ENCODE measurements at regions not wholly inside any gene's neighbourhood (a gene's known extent, or its start where the extent isn't known, plus 50 kb on each side); places are given as distances from the start of the nearest gene placed in this dataset.
"Not testable (repeated sequence)": the region's sequence is repeated elsewhere in the genome, so short reads cannot be mapped to it uniquely, and the experiment has no call there.

- no peak overlapping the region for H3K9ac ChIP-seq (ENCODE audit: low read depth, low read length)
- H3K36me3 ChIP-seq (ENCODE audit: control insufficient read depth, insufficient read depth, low read length), result no peaks in the 10 kb centered on the region
- H3K4me1 ChIP-seq (ENCODE audit: control insufficient read depth, insufficient read depth, low read length), result no peaks in the 10 kb centered on the region
- H3K27me3 ChIP-seq (ENCODE audit: control insufficient read depth, insufficient read depth, low read length), result no peaks in the 10 kb centered on the region
- H3K27ac ChIP-seq (ENCODE audit: low read depth, low read length), result no peak overlapping the region
- H3K4me3 ChIP-seq (ENCODE audit: low read depth, low read length), result no peak overlapping the region
- H3K9me3 ChIP-seq (ENCODE audit: control insufficient read depth, insufficient read depth, low read length), result no peaks in the 10 kb centered on the region
Observed at GRCh38 chr1:213613549-213613948, 374.2 kb upstream of the PROX1 start.

GRCh38 chr1:213615226-213615916 is 372.4 kb upstream of the PROX1 start:
- H3K4me1 ChIP-seq (ENCODE audit: control insufficient read depth, insufficient read depth, low read length), result no peaks in the 10 kb centered on the region
- H3K9ac ChIP-seq (ENCODE audit: low read depth, low read length), result no peak overlapping the region
- no peak overlapping the region for H3K27ac ChIP-seq (ENCODE audit: low read depth, low read length)
- no peak overlapping the region for H3K4me3 ChIP-seq (ENCODE audit: low read depth, low read length)
- H3K9me3 ChIP-seq (ENCODE audit: control insufficient read depth, insufficient read depth, low read length), result no peaks in the 10 kb centered on the region
- H3K27me3 ChIP-seq (ENCODE audit: control insufficient read depth, insufficient read depth, low read length), result no peaks in the 10 kb centered on the region
- no peaks in the 10 kb centered on the region for H3K36me3 ChIP-seq (ENCODE audit: control insufficient read depth, insufficient read depth, low read length)

GRCh38 chr1:213617133-213617532 is 370.6 kb upstream of the PROX1 start:
- Histone ChIP-seq H3K9ac (ENCODE audit: low read depth, low read length) (no peak overlapping the region), H3K36me3 (ENCODE audit: control insufficient read depth, insufficient read depth, low read length) (no peaks in the 10 kb centered on the region), H3K27me3 (ENCODE audit: control insufficient read depth, insufficient read depth, low read length) (no peaks in the 10 kb centered on the region), H3K27ac (ENCODE audit: low read depth, low read length) (no peak overlapping the region), H3K4me1 (ENCODE audit: control insufficient read depth, insufficient read depth, low read length) (no peaks in the 10 kb centered on the region), H3K9me3 (ENCODE audit: control insufficient read depth, insufficient read depth, low read length) (no peaks in the 10 kb centered on the region), H3K4me3 (ENCODE audit: low read depth, low read length) (no peak overlapping the region)

GRCh38 chr1:213618094-213618493 is 369.7 kb upstream of the PROX1 start:
- H3K27me3 ChIP-seq (ENCODE audit: control insufficient read depth, insufficient read depth, low read length), result no peaks in the 10 kb centered on the region
- H3K4me3 ChIP-seq (ENCODE audit: low read depth, low read length), result no peak overlapping the region
- no peaks in the 10 kb centered on the region for H3K9me3 ChIP-seq (ENCODE audit: control insufficient read depth, insufficient read depth, low read length)
- no peak overlapping the region for H3K27ac ChIP-seq (ENCODE audit: low read depth, low read length)
- no peak overlapping the region for H3K9ac ChIP-seq (ENCODE audit: low read depth, low read length)
- no peaks in the 10 kb centered on the region for H3K36me3 ChIP-seq (ENCODE audit: control insufficient read depth, insufficient read depth, low read length)
- H3K4me1 ChIP-seq (ENCODE audit: control insufficient read depth, insufficient read depth, low read length), result no peaks in the 10 kb centered on the region

- Histone ChIP-seq H3K9ac (ENCODE audit: low read depth, low read length) (no peak overlapping the region), H3K27ac (ENCODE audit: low read depth, low read length) (no peak overlapping the region), H3K4me1 (ENCODE audit: control insufficient read depth, insufficient read depth, low read length) (no peaks in the 10 kb centered on the region), H3K27me3 (ENCODE audit: control insufficient read depth, insufficient read depth, low read length) (no peaks in the 10 kb centered on the region), H3K36me3 (ENCODE audit: control insufficient read depth, insufficient read depth, low read length) (no peaks in the 10 kb centered on the region), H3K9me3 (ENCODE audit: control insufficient read depth, insufficient read depth, low read length) (no peaks in the 10 kb centered on the region), H3K4me3 (ENCODE audit: low read depth, low read length) (no peak overlapping the region)
Observed at GRCh38 chr1:213619026-213619425, 368.7 kb upstream of the PROX1 start.

- no peaks in the 10 kb centered on the region for H3K27me3 ChIP-seq (ENCODE audit: control insufficient read depth, insufficient read depth, low read length)
- no peak overlapping the region for H3K9ac ChIP-seq (ENCODE audit: low read depth, low read length)
- no peaks in the 10 kb centered on the region for H3K36me3 ChIP-seq (ENCODE audit: control insufficient read depth, insufficient read depth, low read length)
- H3K4me3 ChIP-seq (ENCODE audit: low read depth, low read length), result no peak overlapping the region
- H3K9me3 ChIP-seq (ENCODE audit: control insufficient read depth, insufficient read depth, low read length), result no peaks in the 10 kb centered on the region
- H3K27ac ChIP-seq (ENCODE audit: low read depth, low read length), result no peak overlapping the region
- H3K4me1 ChIP-seq (ENCODE audit: control insufficient read depth, insufficient read depth, low read length), result no peaks in the 10 kb centered on the region
Observed at GRCh38 chr1:213621077-213621476, 366.7 kb upstream of the PROX1 start.

GRCh38 chr1:213622365-213623063 is 365.3 kb upstream of the PROX1 start:
- no peak overlapping the region for H3K27ac ChIP-seq (ENCODE audit: low read depth, low read length)
- H3K4me1 ChIP-seq (ENCODE audit: control insufficient read depth, insufficient read depth, low read length), result no peaks in the 10 kb centered on the region
- no peaks in the 10 kb centered on the region for H3K9me3 ChIP-seq (ENCODE audit: control insufficient read depth, insufficient read depth, low read length)
- no peaks in the 10 kb centered on the region for H3K27me3 ChIP-seq (ENCODE audit: control insufficient read depth, insufficient read depth, low read length)
- H3K9ac ChIP-seq (ENCODE audit: low read depth, low read length), result no peak overlapping the region
- H3K4me3 ChIP-seq (ENCODE audit: low read depth, low read length), result no peak overlapping the region
- no peaks in the 10 kb centered on the region for H3K36me3 ChIP-seq (ENCODE audit: control insufficient read depth, insufficient read depth, low read length)

- Histone ChIP-seq H3K27me3 (ENCODE audit: control insufficient read depth, insufficient read depth, low read length) (no peaks in the 10 kb centered on the region), H3K36me3 (ENCODE audit: control insufficient read depth, insufficient read depth, low read length) (no peaks in the 10 kb centered on the region), H3K4me1 (ENCODE audit: control insufficient read depth, insufficient read depth, low read length) (no peaks in the 10 kb centered on the region), H3K27ac (ENCODE audit: low read depth, low read length) (no peak overlapping the region), H3K9ac (ENCODE audit: low read depth, low read length) (no peak overlapping the region), H3K4me3 (ENCODE audit: low read depth, low read length) (no peak overlapping the region), H3K9me3 (ENCODE audit: control insufficient read depth, insufficient read depth, low read length) (no peaks in the 10 kb centered on the region)
Observed at GRCh38 chr1:213623064-213623581, 364.6 kb upstream of the PROX1 start.

GRCh38 chr1:213623862-213624261 is 363.9 kb upstream of the PROX1 start:
- Histone ChIP-seq H3K36me3 (ENCODE audit: control insufficient read depth, insufficient read depth, low read length) (no peaks in the 10 kb centered on the region), H3K4me3 (ENCODE audit: low read depth, low read length) (no peak overlapping the region), H3K9ac (ENCODE audit: low read depth, low read length) (no peak overlapping the region)

GRCh38 chr1:213636778-213637177 is 351.0 kb upstream of the PROX1 start:
- H3K9ac ChIP-seq (ENCODE audit: low read depth, low read length); H3K36me3 ChIP-seq (ENCODE audit: control insufficient read depth, insufficient read depth, low read length); H3K27ac ChIP-seq (ENCODE audit: low read depth, low read length); H3K27me3 ChIP-seq (ENCODE audit: control insufficient read depth, insufficient read depth, low read length); H3K4me1 ChIP-seq (ENCODE audit: control insufficient read depth, insufficient read depth, low read length); H3K9me3 ChIP-seq (ENCODE audit: control insufficient read depth, insufficient read depth, low read length); H3K4me3 ChIP-seq (ENCODE audit: low read depth, low read length): not testable (repeated sequence)

More at GRCh38 chr1:213623862-213624261, 363.9 kb upstream of the PROX1 start:
- Histone ChIP-seq H3K27me3 (ENCODE audit: control insufficient read depth, insufficient read depth, low read length) (no peaks in the 10 kb centered on the region), H3K27ac (ENCODE audit: low read depth, low read length) (no peak overlapping the region), H3K9me3 (ENCODE audit: control insufficient read depth, insufficient read depth, low read length) (no peaks in the 10 kb centered on the region), H3K4me1 (ENCODE audit: control insufficient read depth, insufficient read depth, low read length) (no peaks in the 10 kb centered on the region)

- H3K36me3 ChIP-seq (ENCODE audit: control insufficient read depth, insufficient read depth, low read length), result no peaks in the 10 kb centered on the region
- no peak overlapping the region for H3K4me3 ChIP-seq (ENCODE audit: low read depth, low read length)
- H3K4me1 ChIP-seq (ENCODE audit: control insufficient read depth, insufficient read depth, low read length), result no peaks in the 10 kb centered on the region
- H3K27ac ChIP-seq (ENCODE audit: low read depth, low read length), result no peak overlapping the region
- H3K9ac ChIP-seq (ENCODE audit: low read depth, low read length), result no peak overlapping the region
- no peaks in the 10 kb centered on the region for H3K27me3 ChIP-seq (ENCODE audit: control insufficient read depth, insufficient read depth, low read length)
- H3K9me3 ChIP-seq (ENCODE audit: control insufficient read depth, insufficient read depth, low read length), result no peaks in the 10 kb centered on the region
Observed at GRCh38 chr1:213641312-213641711, 346.5 kb upstream of the PROX1 start.
